ENCODE measurements at regions not wholly inside any gene's neighbourhood (a gene's known extent, or its start where the extent isn't known, plus 50 kb on each side); places are given as distances from the start of the nearest gene placed in this dataset.
"Not testable (repeated sequence)": the region's sequence is repeated elsewhere in the genome, so short reads cannot be mapped to it uniquely, and the experiment has no call there.

DNA sequence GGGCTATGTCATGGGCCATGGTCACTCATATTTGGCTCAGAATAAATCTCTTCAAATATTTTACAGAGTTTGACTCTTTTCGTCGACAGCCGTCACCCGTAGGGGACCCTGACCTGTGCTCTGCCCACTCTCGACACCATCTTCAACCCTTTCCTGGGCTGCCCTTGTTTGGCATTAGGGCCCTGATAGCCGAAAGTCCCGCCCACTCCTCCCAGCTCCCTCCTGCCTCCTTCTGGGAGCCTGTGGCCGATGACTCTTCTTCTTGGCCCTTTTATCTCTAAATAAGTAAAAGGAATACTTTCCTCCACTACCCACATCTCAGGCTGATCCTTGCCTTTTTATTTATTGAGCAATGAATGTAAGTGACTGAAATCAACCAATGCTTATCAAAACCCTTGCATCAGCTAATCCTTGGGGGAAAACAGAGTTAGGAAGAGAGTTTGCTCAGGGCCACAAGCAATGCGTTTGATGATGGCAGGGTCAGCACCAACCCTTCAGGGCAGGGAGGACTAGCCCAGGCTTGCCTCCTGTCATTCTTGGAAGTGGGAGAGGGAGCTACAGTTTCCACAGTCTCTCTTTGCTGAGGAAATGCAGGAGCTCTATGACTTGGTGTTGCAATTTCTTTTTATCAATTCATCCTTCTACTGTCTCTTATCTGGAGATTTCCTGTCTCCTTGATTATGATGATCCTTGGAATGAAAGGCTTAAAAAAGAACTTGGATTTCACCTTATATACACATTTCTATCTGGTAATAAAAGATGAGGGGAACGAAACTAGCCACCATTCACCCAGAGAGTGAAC is 218.2 kb upstream of the PODXL start:
- H3K9me3 ChIP-seq (ENCODE audit: control insufficient read depth in 2 of 2, insufficient read depth in 1 of 2, low read length in 1 of 2) = no peaks in the 10 kb centered on the region
- H3K4me1 ChIP-seq (ENCODE audit: control insufficient read depth in 2 of 2, insufficient read depth in 2 of 2, low read length in 2 of 2) = no peaks in the 10 kb centered on the region
- no peak overlapping the region for H3K4me3 ChIP-seq (ENCODE audit: low read length in 2 of 2)
- no peak overlapping the region for H3K27ac ChIP-seq (ENCODE audit: low read depth in 1 of 2, low read length in 1 of 2)
- DNase-seq (ENCODE audit: low read depth in 6 of 9, low spot score in 9 of 9) = no peak
- no peaks in the 10 kb centered on the region for H3K27me3 ChIP-seq (ENCODE audit: control insufficient read depth in 2 of 2, insufficient read depth in 1 of 2, low read length in 1 of 2)
- 85% methylated on average over 10 of the region's 10 CpGs for WGBS
- H3K36me3 ChIP-seq (ENCODE audit: control insufficient read depth in 2 of 2, insufficient read depth in 2 of 2, low read length in 1 of 2) = no peaks in the 10 kb centered on the region

DNA sequence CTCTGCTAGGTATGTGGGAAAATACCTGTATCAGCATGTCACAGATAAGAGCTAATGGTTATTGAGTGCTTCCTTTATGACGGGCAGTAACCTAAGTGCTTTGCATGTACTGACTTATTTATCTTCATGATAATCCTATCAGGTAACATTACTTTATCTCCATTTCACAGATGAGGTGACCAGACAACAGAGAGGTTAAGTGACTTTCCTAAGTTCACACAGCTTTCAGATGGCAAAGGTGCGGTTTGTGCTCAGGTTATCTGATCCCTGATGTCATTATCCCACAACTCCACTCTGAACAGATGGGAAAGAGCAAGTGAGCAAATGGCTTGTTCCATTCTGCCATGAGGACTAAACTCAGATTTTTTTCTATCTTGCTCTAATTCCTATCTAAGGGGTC is 217.0 kb upstream of the PODXL start:
- no peak overlapping the region for H3K27ac ChIP-seq (ENCODE audit: low read depth in 1 of 2, low read length in 1 of 2)
- H3K4me3 ChIP-seq (ENCODE audit: low read length in 2 of 2) = no peak overlapping the region
- no peak for DNase-seq (ENCODE audit: low read depth in 6 of 9, low spot score in 9 of 9)
- H3K4me1 ChIP-seq (ENCODE audit: control insufficient read depth in 2 of 2, insufficient read depth in 2 of 2, low read length in 2 of 2) = no peaks in the 10 kb centered on the region
- no peaks in the 10 kb centered on the region for H3K9me3 ChIP-seq (ENCODE audit: control insufficient read depth in 2 of 2, insufficient read depth in 1 of 2, low read length in 1 of 2)
- 40% methylated on average over 2 of the region's 2 CpGs for WGBS
- H3K36me3 ChIP-seq (ENCODE audit: control insufficient read depth in 2 of 2, insufficient read depth in 2 of 2, low read length in 1 of 2) = no peaks in the 10 kb centered on the region
- H3K27me3 ChIP-seq (ENCODE audit: control insufficient read depth in 2 of 2, insufficient read depth in 1 of 2, low read length in 1 of 2) = no peaks in the 10 kb centered on the region

DNA sequence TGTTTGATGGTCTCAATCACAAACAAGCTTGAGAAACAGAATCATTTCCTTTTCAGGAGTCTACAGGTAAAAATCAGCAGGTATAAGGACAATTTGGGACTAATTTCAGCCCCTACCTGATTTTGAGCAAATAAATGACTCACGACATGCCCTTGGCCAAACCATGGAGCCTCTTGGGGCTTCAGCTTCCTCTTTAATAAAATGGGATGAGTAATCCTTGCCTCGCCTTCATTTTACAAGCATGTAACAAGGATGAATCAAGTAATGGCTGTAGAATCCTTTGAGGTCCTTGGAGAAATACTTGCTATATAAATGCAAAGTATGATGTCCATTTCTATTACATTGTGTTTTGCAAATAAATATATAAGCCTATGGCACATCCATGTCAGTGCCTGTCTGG is 212.8 kb upstream of the PODXL start:
- WGBS = 85% methylated on average over 2 of the region's 2 CpGs
- no peaks in the 10 kb centered on the region for H3K4me1 ChIP-seq (ENCODE audit: control insufficient read depth in 2 of 2, insufficient read depth in 2 of 2, low read length in 2 of 2)
- no peak for DNase-seq (ENCODE audit: low read depth in 6 of 9, low spot score in 9 of 9)

DNA sequence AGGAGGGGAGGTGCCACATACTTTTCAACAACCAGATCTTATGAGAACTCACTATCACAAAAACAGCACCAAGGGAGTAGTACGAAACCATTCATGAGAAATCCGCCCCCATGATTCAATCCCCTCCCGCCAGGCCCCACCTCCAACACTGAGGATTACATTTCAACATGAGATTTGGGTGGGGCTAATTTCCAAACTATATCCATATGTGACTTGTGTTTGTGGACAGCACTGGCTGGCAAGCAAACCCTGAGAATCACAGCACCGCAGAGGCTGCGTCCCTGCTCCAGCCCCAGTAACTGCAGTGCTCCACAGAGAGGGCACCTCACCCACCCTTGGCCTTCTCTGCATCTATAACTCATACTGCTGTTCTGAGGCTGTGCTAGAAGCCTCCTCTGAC is 211.2 kb upstream of the PODXL start:
- no peaks in the 10 kb centered on the region for H3K36me3 ChIP-seq (ENCODE audit: control insufficient read depth in 2 of 2, insufficient read depth in 2 of 2, low read length in 1 of 2)
- no peaks in the 10 kb centered on the region for H3K4me1 ChIP-seq (ENCODE audit: control insufficient read depth in 2 of 2, insufficient read depth in 2 of 2, low read length in 2 of 2)
- 98% methylated on average over 5 of the region's 5 CpGs for WGBS
- H3K9me3 ChIP-seq (ENCODE audit: control insufficient read depth in 2 of 2, insufficient read depth in 1 of 2, low read length in 1 of 2) = no peaks in the 10 kb centered on the region
- no peak overlapping the region for H3K4me3 ChIP-seq (ENCODE audit: low read length in 2 of 2)
- H3K27me3 ChIP-seq (ENCODE audit: control insufficient read depth in 2 of 2, insufficient read depth in 1 of 2, low read length in 1 of 2) = no peaks in the 10 kb centered on the region
- DNase-seq (ENCODE audit: low read depth in 6 of 9, low spot score in 9 of 9) = no peak
- H3K27ac ChIP-seq (ENCODE audit: low read depth in 1 of 2, low read length in 1 of 2) = no peak overlapping the region

More for the DNA sequence above, 212.8 kb upstream of the PODXL start:
- H3K27me3 ChIP-seq (ENCODE audit: control insufficient read depth in 2 of 2, insufficient read depth in 1 of 2, low read length in 1 of 2) = no peaks in the 10 kb centered on the region
- no peak overlapping the region for H3K4me3 ChIP-seq (ENCODE audit: low read length in 2 of 2)
- H3K9me3 ChIP-seq (ENCODE audit: control insufficient read depth in 2 of 2, insufficient read depth in 1 of 2, low read length in 1 of 2) = no peaks in the 10 kb centered on the region
- H3K27ac ChIP-seq (ENCODE audit: low read depth in 1 of 2, low read length in 1 of 2) = no peak overlapping the region
- no peaks in the 10 kb centered on the region for H3K36me3 ChIP-seq (ENCODE audit: control insufficient read depth in 2 of 2, insufficient read depth in 2 of 2, low read length in 1 of 2)

DNA sequence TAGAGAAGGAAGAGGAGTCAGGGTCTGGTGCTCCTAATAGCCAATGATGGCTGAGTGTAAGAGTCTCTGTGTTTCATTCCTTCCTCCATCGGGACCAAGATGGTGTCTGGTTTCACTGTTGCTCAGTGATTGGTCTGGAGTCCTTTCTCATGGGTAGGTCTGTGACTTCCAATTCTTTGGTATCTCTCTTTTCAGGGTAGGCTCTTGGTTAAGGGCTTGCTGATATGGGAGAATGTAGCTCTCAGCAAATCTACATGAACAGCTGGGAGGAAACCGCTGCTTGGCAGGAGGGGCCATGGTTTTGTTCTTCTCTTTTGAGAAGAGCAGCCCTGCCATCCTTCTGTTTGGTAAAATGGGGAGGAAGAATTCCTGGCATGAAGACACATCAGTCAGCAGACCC is 209.1 kb upstream of the PODXL start:
- DNase-seq (ENCODE audit: low read depth in 6 of 9, low spot score in 9 of 9) = no peak
- WGBS = 69% methylated on average over 2 of the region's 2 CpGs
- Histone ChIP-seq H3K36me3 (ENCODE audit: control insufficient read depth in 2 of 2, insufficient read depth in 2 of 2, low read length in 1 of 2) (no peaks in the 10 kb centered on the region), H3K4me3 (ENCODE audit: low read length in 2 of 2) (no peak overlapping the region), H3K27me3 (ENCODE audit: control insufficient read depth in 2 of 2, insufficient read depth in 1 of 2, low read length in 1 of 2) (no peaks in the 10 kb centered on the region), H3K27ac (ENCODE audit: low read depth in 1 of 2, low read length in 1 of 2) (no peak overlapping the region), H3K9me3 (ENCODE audit: control insufficient read depth in 2 of 2, insufficient read depth in 1 of 2, low read length in 1 of 2) (no peaks in the 10 kb centered on the region), H3K4me1 (ENCODE audit: control insufficient read depth in 2 of 2, insufficient read depth in 2 of 2, low read length in 2 of 2) (no peaks in the 10 kb centered on the region)

DNA sequence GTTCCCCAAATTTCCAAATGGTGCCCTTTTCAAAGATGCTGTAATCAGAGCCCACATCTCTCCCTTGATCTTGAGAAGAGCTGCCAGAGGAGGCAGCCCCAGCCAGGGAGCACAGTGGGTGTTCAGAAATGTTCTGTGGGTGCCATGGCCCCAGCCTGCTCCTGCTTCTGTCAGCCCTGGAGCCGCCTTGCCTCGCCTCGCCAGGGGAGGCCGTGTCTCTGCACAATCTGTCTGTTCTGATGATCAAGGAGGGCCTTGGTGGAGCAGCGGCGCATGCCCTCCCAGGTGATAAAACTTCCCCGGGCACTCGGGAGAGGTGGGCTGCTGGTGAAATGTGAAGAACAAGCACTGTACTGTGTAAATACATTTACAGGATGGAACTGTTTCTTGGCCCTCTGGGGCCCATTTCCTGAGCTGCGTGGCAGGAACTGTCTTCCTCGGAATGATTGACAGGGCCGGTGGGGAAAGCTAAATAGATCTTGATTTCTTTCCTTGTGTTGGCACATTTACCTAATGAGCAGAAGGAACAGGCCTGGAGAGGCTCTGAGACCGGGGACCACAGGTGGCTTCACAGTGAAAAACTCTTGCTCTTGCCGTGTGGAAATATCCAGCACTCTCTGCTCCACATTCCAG is 207.8 kb upstream of the PODXL start:
- H3K9me3 ChIP-seq (ENCODE audit: control insufficient read depth in 2 of 2, insufficient read depth in 1 of 2, low read length in 1 of 2) = no peaks in the 10 kb centered on the region
- no peak overlapping the region for H3K4me3 ChIP-seq (ENCODE audit: low read length in 2 of 2)
- no peaks in the 10 kb centered on the region for H3K36me3 ChIP-seq (ENCODE audit: control insufficient read depth in 2 of 2, insufficient read depth in 2 of 2, low read length in 1 of 2)
- no peak for DNase-seq (ENCODE audit: low read depth in 6 of 9, low spot score in 9 of 9)
- 62% methylated on average over 13 of the region's 13 CpGs for WGBS
- no peaks in the 10 kb centered on the region for H3K27me3 ChIP-seq (ENCODE audit: control insufficient read depth in 2 of 2, insufficient read depth in 1 of 2, low read length in 1 of 2)
- H3K4me1 ChIP-seq (ENCODE audit: control insufficient read depth in 2 of 2, insufficient read depth in 2 of 2, low read length in 2 of 2) = no peaks in the 10 kb centered on the region
- no peak overlapping the region for H3K27ac ChIP-seq (ENCODE audit: low read depth in 1 of 2, low read length in 1 of 2)

DNA sequence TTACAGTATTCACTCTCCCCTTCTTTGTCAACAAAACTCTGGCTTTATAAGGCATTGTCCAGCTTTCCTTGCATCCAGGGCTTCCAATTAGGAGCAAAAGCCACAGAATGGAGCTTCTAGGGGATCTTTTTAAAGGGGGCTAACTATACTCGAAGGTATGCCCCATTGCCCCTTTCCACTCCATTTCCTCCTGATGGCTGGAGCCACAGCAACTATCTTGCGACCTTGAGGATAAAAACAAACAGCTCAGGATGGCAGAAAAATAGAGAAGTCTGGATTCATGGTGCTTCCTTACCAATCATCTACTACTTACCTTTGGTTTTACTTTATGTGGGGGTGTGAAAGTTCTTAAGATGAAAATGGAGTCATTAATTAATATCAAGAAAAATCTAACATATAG is 206.3 kb upstream of the PODXL start:
- H3K9me3 ChIP-seq (ENCODE audit: control insufficient read depth in 2 of 2, insufficient read depth in 1 of 2, low read length in 1 of 2) = no peaks in the 10 kb centered on the region

DNA sequence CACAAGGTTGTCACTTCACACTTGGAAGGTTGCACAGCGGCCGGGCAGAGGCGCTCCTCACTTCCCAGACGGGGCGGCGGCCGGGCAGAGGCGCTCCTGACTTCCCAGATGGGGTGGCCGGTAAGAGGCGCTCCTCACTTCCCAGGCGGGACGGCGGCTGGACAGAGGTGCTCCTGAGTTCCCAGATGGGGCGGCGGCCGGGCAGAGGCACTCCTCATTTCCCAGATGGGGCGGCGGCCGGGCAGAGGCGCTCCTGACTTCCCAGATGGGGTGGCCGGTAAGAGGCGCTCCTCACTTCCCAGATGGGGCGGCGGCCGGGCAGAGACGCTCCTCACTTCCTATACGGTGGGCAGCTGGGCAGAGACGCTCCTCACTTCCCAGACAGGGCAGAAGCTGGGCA is 199.4 kb upstream of the PODXL start:
- H3K36me3 ChIP-seq (ENCODE audit: control insufficient read depth in 2 of 2, insufficient read depth in 2 of 2, low read length in 1 of 2); H3K27me3 ChIP-seq (ENCODE audit: control insufficient read depth in 2 of 2, insufficient read depth in 1 of 2, low read length in 1 of 2); H3K27ac ChIP-seq (ENCODE audit: low read depth in 1 of 2, low read length in 1 of 2); H3K4me3 ChIP-seq (ENCODE audit: low read length in 2 of 2); H3K9me3 ChIP-seq (ENCODE audit: control insufficient read depth in 2 of 2, insufficient read depth in 1 of 2, low read length in 1 of 2); DNase-seq (ENCODE audit: low read depth in 6 of 9, low spot score in 9 of 9); H3K4me1 ChIP-seq (ENCODE audit: control insufficient read depth in 2 of 2, insufficient read depth in 2 of 2, low read length in 2 of 2): not testable (repeated sequence)
- WGBS = 94% methylated on average over 28 of the region's 28 CpGs

More for the DNA sequence above, 206.3 kb upstream of the PODXL start:
- no peaks in the 10 kb centered on the region for H3K36me3 ChIP-seq (ENCODE audit: control insufficient read depth in 2 of 2, insufficient read depth in 2 of 2, low read length in 1 of 2)
- no peak for DNase-seq (ENCODE audit: low read depth in 6 of 9, low spot score in 9 of 9)
- no peaks in the 10 kb centered on the region for H3K27me3 ChIP-seq (ENCODE audit: control insufficient read depth in 2 of 2, insufficient read depth in 1 of 2, low read length in 1 of 2)
- 84% methylated on average over 2 of the region's 2 CpGs for WGBS
- H3K4me3 ChIP-seq (ENCODE audit: low read length in 2 of 2) = no peak overlapping the region
- H3K27ac ChIP-seq (ENCODE audit: low read depth in 1 of 2, low read length in 1 of 2) = no peak overlapping the region
- H3K4me1 ChIP-seq (ENCODE audit: control insufficient read depth in 2 of 2, insufficient read depth in 2 of 2, low read length in 2 of 2) = no peaks in the 10 kb centered on the region

DNA sequence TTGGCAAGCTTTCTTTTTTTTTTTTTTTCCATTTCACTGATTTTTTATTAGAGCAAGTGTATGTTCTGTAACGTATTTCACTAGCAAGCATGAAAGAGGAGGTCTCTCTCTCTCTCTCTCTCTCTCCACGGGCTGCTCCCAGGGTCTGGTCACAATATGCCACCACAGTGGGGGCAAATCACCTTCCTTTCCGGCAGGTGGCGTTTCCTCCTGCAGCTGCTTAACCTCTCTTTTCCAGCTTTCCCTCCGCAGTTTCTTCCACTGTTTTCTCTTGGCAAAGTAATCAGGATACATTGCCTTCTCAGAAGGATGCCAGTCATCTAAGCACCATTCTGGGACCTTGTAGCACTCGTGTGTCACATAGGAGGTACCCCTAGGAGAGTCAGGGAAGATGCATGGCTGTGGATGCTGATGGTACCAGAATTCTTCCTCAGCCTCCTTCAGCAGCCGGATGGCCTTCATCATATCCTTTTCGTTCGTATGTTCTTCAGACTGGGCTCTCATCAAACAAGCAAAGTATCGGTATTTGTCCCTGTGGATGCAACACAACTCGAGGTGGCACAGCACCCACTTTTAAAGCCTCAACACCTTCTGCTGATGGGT is 197.3 kb upstream of the PODXL start:
- Histone ChIP-seq H3K27me3 (ENCODE audit: control insufficient read depth in 2 of 2, insufficient read depth in 1 of 2, low read length in 1 of 2) (no peaks in the 10 kb centered on the region), H3K9me3 (ENCODE audit: control insufficient read depth in 2 of 2, insufficient read depth in 1 of 2, low read length in 1 of 2) (no peaks in the 10 kb centered on the region), H3K36me3 (ENCODE audit: control insufficient read depth in 2 of 2, insufficient read depth in 2 of 2, low read length in 1 of 2) (no peaks in the 10 kb centered on the region), H3K4me1 (ENCODE audit: control insufficient read depth in 2 of 2, insufficient read depth in 2 of 2, low read length in 2 of 2) (no peaks in the 10 kb centered on the region), H3K27ac (ENCODE audit: low read depth in 1 of 2, low read length in 1 of 2) (no peak overlapping the region), H3K4me3 (ENCODE audit: low read length in 2 of 2) (no peak overlapping the region)
- no peak for DNase-seq (ENCODE audit: low read depth in 6 of 9, low spot score in 9 of 9)
- 54% methylated on average over 11 of the region's 11 CpGs for WGBS
